DMS53 (cell line): ENCODE measurements at regions not wholly inside any gene's neighbourhood (a gene's known extent, or its start where the extent isn't known, plus 50 kb on each side); places are given as distances from the start of the nearest gene placed in this dataset.
A peak's percentile ranks its signal among the peaks of the same experiment; 100 is the strongest.
"Not testable (repeated sequence)": the region's sequence is repeated elsewhere in the genome, so short reads cannot be mapped to it uniquely, and the experiment has no call there.

ENCODE experiments used
- DNase-seq: peaks from one replicate; lab custom pipeline; 2025; lab: John Stamatoyannopoulos, UW

- no peak for DNase-seq
Observed at GRCh38 chr7:13793926-13794325, 195.5 kb downstream of the ETV1 start.

GRCh38 chr7:13794581-13794980 is 194.9 kb downstream of the ETV1 start:
- no peak for DNase-seq

- no peak for DNase-seq
Observed at GRCh38 chr7:13797545-13797944, 191.9 kb downstream of the ETV1 start.

- peak; percentile 72 for DNase-seq
Observed at GRCh38 chr7:13800694-13801448, 188.6 kb downstream of the ETV1 start.

GRCh38 chr7:13801669-13802068 is 187.8 kb downstream of the ETV1 start:
- no peak for DNase-seq

- DNase-seq, result no peak
Observed at GRCh38 chr7:13802651-13803050, 186.8 kb downstream of the ETV1 start.

- no peak for DNase-seq
Observed at GRCh38 chr7:13803134-13803533, 186.3 kb downstream of the ETV1 start.

GRCh38 chr7:13806089-13806867 is 183.2 kb downstream of the ETV1 start:
- DNase-seq, result peak; percentile 42

GRCh38 chr7:13817230-13817629 is 172.2 kb downstream of the ETV1 start:
- not testable (repeated sequence) for DNase-seq

GRCh38 chr7:13821152-13821787 is 168.2 kb downstream of the ETV1 start:
- DNase-seq, result no peak

- no peak for DNase-seq
Observed at GRCh38 chr7:13822678-13823077, 166.8 kb downstream of the ETV1 start.

- no peak for DNase-seq
Observed at GRCh38 chr7:13826752-13827151, 162.7 kb downstream of the ETV1 start.

GRCh38 chr7:13827716-13828115 is 161.8 kb downstream of the ETV1 start:
- no peak for DNase-seq

- DNase-seq, result no peak
Observed at GRCh38 chr7:13829231-13829630, 160.2 kb downstream of the ETV1 start.

GRCh38 chr7:13829914-13830900 is 159.3 kb downstream of the ETV1 start:
- DNase-seq, result peak; percentile 42

GRCh38 chr7:13832346-13832745 is 157.1 kb downstream of the ETV1 start:
- no peak for DNase-seq

- no peak for DNase-seq
Observed at GRCh38 chr7:13834328-13834761, 155.1 kb downstream of the ETV1 start.

GRCh38 chr7:13835442-13835841 is 154.0 kb downstream of the ETV1 start:
- DNase-seq, result no peak

- peak; percentile 67 for DNase-seq
Observed at GRCh38 chr7:13839063-13839462, 150.4 kb downstream of the ETV1 start.
